ENCODE measurements at regions not wholly inside any gene's neighbourhood (a gene's known extent, or its start where the extent isn't known, plus 50 kb on each side); places are given as distances from the start of the nearest gene placed in this dataset.
A peak's percentile ranks its signal among the peaks of the same experiment; 100 is the strongest.

- Histone ChIP-seq H3K27ac (ENCODE audit: insufficient read length, low read depth, low read length) (no peak overlapping the region), H3K9me3 (ENCODE audit: control insufficient read depth, low read depth, low read length) (no peaks in the 10 kb centered on the region), H2BK15ac (ENCODE audit: low read depth, low read length) (no peak overlapping the region), H3K9ac (ENCODE audit: extremely low read depth, insufficient read length, low read length) (no peak overlapping the region), H4K20me1 (ENCODE audit: control insufficient read depth, insufficient read depth, insufficient read length) (no peaks in the 10 kb centered on the region), H4K8ac (replicated peaks; ENCODE audit: insufficient read length, low read depth, low read length) (no peak overlapping the region), H3K27me3 (ENCODE audit: insufficient read depth, low read length) (no peaks in the 10 kb centered on the region; the same call in 1 of the 2 replicates), H3K4me2 (ENCODE audit: insufficient read depth, insufficient read length, low read length) (no peak overlapping the region), H3K4me1 (ENCODE audit: insufficient read depth, low read length) (peaks cover 9% of the 10 kb centered on the region; the same call in 1 of the 2 replicates), H4K91ac (ENCODE audit: insufficient read length, low read depth, low read length) (no peak overlapping the region), H3T11ph (ENCODE audit: low read length) (no peak overlapping the region), H3K4ac (ENCODE audit: low read depth, low read length) (no peak overlapping the region), H3K79me2 (ENCODE audit: insufficient read depth, low read length) (no peaks in the 10 kb centered on the region), H3K56ac (ENCODE audit: insufficient read length, low read depth, low read length) (no peak overlapping the region), H3K23ac (ENCODE audit: insufficient read length, low read depth, low read length) (no peak overlapping the region), H2BK20ac (ENCODE audit: low read depth, low read length, poor library complexity, severe bottlenecking) (no peak overlapping the region), H2AFZ (ENCODE audit: low read length) (no peak overlapping the region), H3K79me1 (ENCODE audit: insufficient read depth, low read depth, low read length, poor library complexity, severe bottlenecking) (no peaks in the 10 kb centered on the region), H3K14ac (ENCODE audit: insufficient read depth, low read length) (no peak overlapping the region), H3K18ac (ENCODE audit: insufficient read length, low read depth, low read length) (no peak overlapping the region), H4K5ac (ENCODE audit: insufficient read length, low read depth, low read length) (no peak overlapping the region), H3K23me2 (ENCODE audit: insufficient read length, low read depth, low read length, poor library complexity, severe bottlenecking) (no peaks in the 10 kb centered on the region), H2BK12ac (ENCODE audit: insufficient read length, low read depth, low read length) (no peak overlapping the region), H2BK120ac (ENCODE audit: low read depth, low read length, poor library complexity, severe bottlenecking) (no peak overlapping the region), H2AK5ac (ENCODE audit: insufficient read length, low read length) (no peak overlapping the region), H2BK5ac (ENCODE audit: insufficient read length, low read length) (no peak overlapping the region)
- Mint-ChIP-seq H3K4me3 (no peak overlapping the region), H3K36me3 (ENCODE audit: insufficient read depth in 1 of 3, low read depth in 3 of 3) (no peaks in the 10 kb centered on the region; a peak in 2 of 7 replicates), H3K27ac (peak overlapping the region in 1 of 3 experiments; percentile 85; a peak in 4 of 7 replicates), H3K27me3 (ENCODE audit: low read depth) (no peaks in the 10 kb centered on the region), H3K9me3 (no peaks in the 10 kb centered on the region), H3K4me1 (peaks cover 52 to 63% of the 10 kb centered on the region in 2 experiments)
- TF ChIP-seq, protein P1, sequence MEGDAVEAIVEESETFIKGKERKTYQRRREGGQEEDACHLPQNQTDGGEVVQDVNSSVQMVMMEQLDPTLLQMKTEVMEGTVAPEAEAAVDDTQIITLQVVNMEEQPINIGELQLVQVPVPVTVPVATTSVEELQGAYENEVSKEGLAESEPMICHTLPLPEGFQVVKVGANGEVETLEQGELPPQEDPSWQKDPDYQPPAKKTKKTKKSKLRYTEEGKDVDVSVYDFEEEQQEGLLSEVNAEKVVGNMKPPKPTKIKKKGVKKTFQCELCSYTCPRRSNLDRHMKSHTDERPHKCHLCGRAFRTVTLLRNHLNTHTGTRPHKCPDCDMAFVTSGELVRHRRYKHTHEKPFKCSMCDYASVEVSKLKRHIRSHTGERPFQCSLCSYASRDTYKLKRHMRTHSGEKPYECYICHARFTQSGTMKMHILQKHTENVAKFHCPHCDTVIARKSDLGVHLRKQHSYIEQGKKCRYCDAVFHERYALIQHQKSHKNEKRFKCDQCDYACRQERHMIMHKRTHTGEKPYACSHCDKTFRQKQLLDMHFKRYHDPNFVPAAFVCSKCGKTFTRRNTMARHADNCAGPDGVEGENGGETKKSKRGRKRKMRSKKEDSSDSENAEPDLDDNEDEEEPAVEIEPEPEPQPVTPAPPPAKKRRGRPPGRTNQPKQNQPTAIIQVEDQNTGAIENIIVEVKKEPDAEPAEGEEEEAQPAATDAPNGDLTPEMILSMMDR (conservative IDR thresholded peaks at IDR 0.05): no peak
- no CpG with 5 or more reads among the region's 5 CpGs for WGBS (ENCODE audit: extremely low coverage, insufficient read length, low lambda C conversion rate)
- no peak for DNase-seq
Measured at GRCh38 chr13:106681997-106682396, 114.1 kb upstream of the ARGLU1 start.

Measured in H9 (cell line).